ENCODE measurements at regions not wholly inside any gene's neighbourhood (a gene's known extent, or its start where the extent isn't known, plus 50 kb on each side); places are given as distances from the start of the nearest gene placed in this dataset.

GRCh38 chr12:92539976-92540781, 162.6 kb upstream of the PLEKHG7 start:
- Histone ChIP-seq H3K9me3 (ENCODE audit: low read depth, low read length) (no peaks in the 10 kb centered on the region), H3K27ac (ENCODE audit: low read depth, low read length) (no peak overlapping the region), H3K27me3 (ENCODE audit: insufficient read depth, low read length) (no peaks in the 10 kb centered on the region), H3K79me2 (ENCODE audit: insufficient read depth, low read length) (no peaks in the 10 kb centered on the region), H2AFZ (ENCODE audit: low read length) (no peak overlapping the region), H3K36me3 (ENCODE audit: insufficient read depth, low read length) (no peaks in the 10 kb centered on the region), H3K4me3 (ENCODE audit: insufficient read depth, low read length) (no peak overlapping the region), H3K4me2 (ENCODE audit: insufficient read depth, low read length) (no peak overlapping the region), H3K4me1 (ENCODE audit: insufficient read depth, low read length) (peaks cover 12% of the 10 kb centered on the region), H4K20me1 (ENCODE audit: insufficient read depth, low read length) (no peaks in the 10 kb centered on the region)
- DNase-seq (ENCODE audit: insufficient read length, low spot score, missing footprints), result no peak
- TF ChIP-seq CTCF (IDR thresholded peaks at IDR 0.05; ENCODE audit: extremely low read depth, low read depth, low read length), result no peak

GRCh38 chr12:92539110-92539749, 163.6 kb upstream of the PLEKHG7 start:
- H3K79me2 ChIP-seq (ENCODE audit: insufficient read depth, low read length), result no peaks in the 10 kb centered on the region
- peak overlapping the region; percentile 20 for H3K4me2 ChIP-seq (ENCODE audit: insufficient read depth, low read length)
- no peak overlapping the region for H3K4me3 ChIP-seq (ENCODE audit: insufficient read depth, low read length)
- H3K27me3 ChIP-seq (ENCODE audit: insufficient read depth, low read length), result no peaks in the 10 kb centered on the region
- H3K27ac ChIP-seq (ENCODE audit: low read depth, low read length), result no peak overlapping the region
- TF ChIP-seq CTCF (IDR thresholded peaks at IDR 0.05; ENCODE audit: extremely low read depth, low read depth, low read length), result no peak
- no peaks in the 10 kb centered on the region for H3K9me3 ChIP-seq (ENCODE audit: low read depth, low read length)
- DNase-seq (ENCODE audit: insufficient read length, low spot score, missing footprints), result peak; percentile 83
- H4K20me1 ChIP-seq (ENCODE audit: insufficient read depth, low read length), result no peaks in the 10 kb centered on the region
- H2AFZ ChIP-seq (ENCODE audit: low read length), result no peak overlapping the region
- H3K4me1 ChIP-seq (ENCODE audit: insufficient read depth, low read length), result peaks cover 12% of the 10 kb centered on the region
- no peaks in the 10 kb centered on the region for H3K36me3 ChIP-seq (ENCODE audit: insufficient read depth, low read length)

GRCh38 chr12:92537290-92537960, 165.4 kb upstream of the PLEKHG7 start:
- H3K9me3 ChIP-seq (ENCODE audit: low read depth, low read length), result no peaks in the 10 kb centered on the region
- no peak overlapping the region for H2AFZ ChIP-seq (ENCODE audit: low read length)
- DNase-seq (ENCODE audit: insufficient read length, low spot score, missing footprints), result no peak
- TF ChIP-seq CTCF (IDR thresholded peaks at IDR 0.05; ENCODE audit: extremely low read depth, low read depth, low read length), result no peak
- no peak overlapping the region for H3K4me3 ChIP-seq (ENCODE audit: insufficient read depth, low read length)
- H3K27ac ChIP-seq (ENCODE audit: low read depth, low read length), result no peak overlapping the region
- no peaks in the 10 kb centered on the region for H3K27me3 ChIP-seq (ENCODE audit: insufficient read depth, low read length)
- peaks cover 18% of the 10 kb centered on the region for H3K4me1 ChIP-seq (ENCODE audit: insufficient read depth, low read length)
- no peaks in the 10 kb centered on the region for H3K36me3 ChIP-seq (ENCODE audit: insufficient read depth, low read length)
- H3K79me2 ChIP-seq (ENCODE audit: insufficient read depth, low read length), result no peaks in the 10 kb centered on the region
- H3K4me2 ChIP-seq (ENCODE audit: insufficient read depth, low read length), result no peak overlapping the region
- H4K20me1 ChIP-seq (ENCODE audit: insufficient read depth, low read length), result no peaks in the 10 kb centered on the region

- TF ChIP-seq CTCF (IDR thresholded peaks at IDR 0.05; ENCODE audit: extremely low read depth, low read depth, low read length), result no peak
- no peak overlapping the region for H3K4me2 ChIP-seq (ENCODE audit: insufficient read depth, low read length)
- no peaks in the 10 kb centered on the region for H3K9me3 ChIP-seq (ENCODE audit: low read depth, low read length)
- H3K4me1 ChIP-seq (ENCODE audit: insufficient read depth, low read length), result peaks cover 18% of the 10 kb centered on the region
- no peaks in the 10 kb centered on the region for H3K79me2 ChIP-seq (ENCODE audit: insufficient read depth, low read length)
- no peak overlapping the region for H3K4me3 ChIP-seq (ENCODE audit: insufficient read depth, low read length)
- no peak overlapping the region for H2AFZ ChIP-seq (ENCODE audit: low read length)
- no peak for DNase-seq (ENCODE audit: insufficient read length, low spot score, missing footprints)
- H3K27me3 ChIP-seq (ENCODE audit: insufficient read depth, low read length), result peaks cover 2% of the 10 kb centered on the region
- H3K36me3 ChIP-seq (ENCODE audit: insufficient read depth, low read length), result no peaks in the 10 kb centered on the region
- no peaks in the 10 kb centered on the region for H4K20me1 ChIP-seq (ENCODE audit: insufficient read depth, low read length)
- no peak overlapping the region for H3K27ac ChIP-seq (ENCODE audit: low read depth, low read length)
Observed at GRCh38 chr12:92535961-92536360, 166.8 kb upstream of the PLEKHG7 start.

Measured in osteoblast (primary cell).